OCI-LY7 (cell line): ENCODE measurements at regions not wholly inside any gene's neighbourhood (a gene's known extent, or its start where the extent isn't known, plus 50 kb on each side); places are given as distances from the start of the nearest gene placed in this dataset.

Source experiments
- BruUV-seq: library from RNA; stranded (reverse); fragments of 400-500 nt; replicated peaks from 2 replicates; lab custom pipeline; 2021; lab: Mats Ljungman, UMichigan
- CTCF ChIA-PET: fragments of 300-600 bp; sonication (Branson Sonifier 250); formaldehyde crosslinking; loops from one replicate; lab custom pipeline; 2022; ENCODE audit warnings: antibody characterized with exemption; ENCODE audit not compliant: unreplicated experiment; lab: Charles Lee
- POLR2A ChIA-PET: fragments of 300-600 bp; sonication (Branson Sonifier 250); formaldehyde crosslinking; loops from one replicate; lab custom pipeline; 2022; ENCODE audit warnings: antibody characterized with exemption; lab: Charles Lee
- DNase-seq: peaks from one replicate; pipeline ENCODE4 v3.0.0-alpha.2; 2015; ENCODE audit warnings: low spot score
- H2AFZ ChIP-seq: fragments of 200-600 bp; sonication (generic), shearing (Covaris generic); 2 replicates; pipeline ENCODE4 v1.6.1; 2014; ENCODE audit warnings: mild to moderate bottlenecking, antibody characterized with exemption, low read length, moderate library complexity
- H3K27ac ChIP-seq: fragments of 200-600 bp; sonication (generic); 2 replicates; pipeline ENCODE4 v1.5.1; 2014; ENCODE audit warnings: mixed run types, low read depth, mild to moderate bottlenecking, moderate library complexity, low read length, inconsistent platforms; ENCODE audit not compliant: poor library complexity, severe bottlenecking
- H3K36me3 ChIP-seq: fragments of 200-600 bp; sonication (generic); 2 replicates; pipeline ENCODE4 v1.6.1; 2014; ENCODE audit warnings: mild to moderate bottlenecking, antibody characterized with exemption, low read length, moderate library complexity, mixed read lengths; ENCODE audit not compliant: insufficient read depth
- H3K4me1 ChIP-seq: fragments of 200-600 bp; sonication (generic); 2 replicates; pipeline ENCODE4 v1.5.1; 2014; ENCODE audit warnings: mild to moderate bottlenecking, low read length; ENCODE audit not compliant: insufficient read depth, poor library complexity, severe bottlenecking
- H3K4me2 ChIP-seq: fragments of 200-600 bp; sonication (generic); 2 replicates; pipeline ENCODE4 v1.6.1; 2014; ENCODE audit warnings: mild to moderate bottlenecking, low read length
- H3K4me3 ChIP-seq: fragments of 200-600 bp; sonication (generic); 2 replicates; pipeline ENCODE4 v1.5.1; 2014; ENCODE audit warnings: mild to moderate bottlenecking, low read depth, low read length; ENCODE audit not compliant: poor library complexity, severe bottlenecking
- H3K79me2 ChIP-seq: fragments of 200-600 bp; sonication (generic); 2 replicates; pipeline ENCODE4 v1.6.1; 2016; ENCODE audit warnings: low read depth, mild to moderate bottlenecking, low read length, moderate library complexity, mixed read lengths; ENCODE audit not compliant: insufficient read depth
- H3K9me2 ChIP-seq: fragments of 200-600 bp; sonication (generic); 2 replicates; pipeline ENCODE4 v1.6.1; 2016; ENCODE audit warnings: mild to moderate bottlenecking, low read length, mixed read lengths; ENCODE audit not compliant: insufficient read depth
- H3K9me3 ChIP-seq: fragments of 200-600 bp; sonication (generic); 2 replicates; pipeline ENCODE4 v1.6.1; 2014; ENCODE audit warnings: mild to moderate bottlenecking, mixed run types, low read length, mixed read lengths
- H4K20me1 ChIP-seq: fragments of 200-600 bp; sonication (generic); 2 replicates; pipeline ENCODE4 v1.6.1; 2014; ENCODE audit warnings: mild to moderate bottlenecking, antibody characterized with exemption, low read length, moderate library complexity, mixed read lengths; ENCODE audit not compliant: insufficient read depth
- EZH2phosphoT487 ChIP-seq: fragments of 200-600 bp; sonication (generic); IDR thresholded peaks from 2 replicates; pipeline ENCODE4 v1.6.1; 2018; ENCODE audit warnings: low read depth, borderline replicate concordance, mild to moderate bottlenecking, mixed run types, antibody characterized with exemption, low read length, moderate library complexity, mixed read lengths
- intact Hi-C: fragments of 100-400 bp; cut with micrococcal nuclease; formaldehyde crosslinking; loops from one replicate; pipeline ENCODE4 v1.10.0; 2022; ENCODE audit not compliant: unreplicated experiment
- TF ChIP-seq, protein P1 (sequence below): fragments of 200-600 bp; sonication (generic); conservative IDR thresholded peaks from 2 replicates; pipeline ENCODE4 v1.5.1; 2014; ENCODE audit warnings: mild to moderate bottlenecking, antibody characterized with exemption, low read length, moderate library complexity, mixed read lengths

DNA sequence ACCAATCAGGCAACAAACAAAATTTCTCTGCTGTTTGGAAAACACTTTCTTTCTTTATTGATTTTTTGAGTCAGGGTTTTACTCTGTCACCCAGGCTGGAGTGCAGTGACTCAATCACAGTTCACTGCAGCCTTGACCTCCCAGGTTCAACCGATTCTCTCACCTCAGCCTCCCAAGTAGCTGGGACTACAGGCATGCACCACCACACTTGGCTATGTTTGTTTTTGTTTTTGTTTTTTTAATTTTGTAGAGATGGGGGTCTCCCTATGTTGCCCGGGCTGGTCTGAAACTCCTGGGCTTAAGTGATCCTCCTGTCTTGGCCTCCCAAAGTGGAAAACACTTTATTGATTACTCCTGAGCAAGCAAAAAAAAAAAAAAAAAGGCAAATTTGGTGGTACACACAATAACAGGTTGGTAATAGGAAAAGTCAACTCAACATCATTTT, 276.4 kb downstream of the SOX9 start:
- Histone ChIP-seq H3K4me1 (no peaks in the 10 kb centered on the region), H3K4me2 (no peak overlapping the region), H3K27ac (no peak overlapping the region), H4K20me1 (no peaks in the 10 kb centered on the region), H3K9me2 (no peaks in the 10 kb centered on the region), H3K4me3 (no peak overlapping the region), H3K79me2 (no peaks in the 10 kb centered on the region), H3K36me3 (no peaks in the 10 kb centered on the region), H3K9me3 (no peaks in the 10 kb centered on the region), H2AFZ (no peak overlapping the region)
- ChIA-PET POLR2A (no interaction called here), CTCF (no interaction called here)
- intact Hi-C loops, result no loop called here
- no TSS peak for BruUV-seq
- no peak for DNase-seq
- no peak for TF ChIP-seq EZH2phosphoT487
- TF ChIP-seq, protein P1, sequence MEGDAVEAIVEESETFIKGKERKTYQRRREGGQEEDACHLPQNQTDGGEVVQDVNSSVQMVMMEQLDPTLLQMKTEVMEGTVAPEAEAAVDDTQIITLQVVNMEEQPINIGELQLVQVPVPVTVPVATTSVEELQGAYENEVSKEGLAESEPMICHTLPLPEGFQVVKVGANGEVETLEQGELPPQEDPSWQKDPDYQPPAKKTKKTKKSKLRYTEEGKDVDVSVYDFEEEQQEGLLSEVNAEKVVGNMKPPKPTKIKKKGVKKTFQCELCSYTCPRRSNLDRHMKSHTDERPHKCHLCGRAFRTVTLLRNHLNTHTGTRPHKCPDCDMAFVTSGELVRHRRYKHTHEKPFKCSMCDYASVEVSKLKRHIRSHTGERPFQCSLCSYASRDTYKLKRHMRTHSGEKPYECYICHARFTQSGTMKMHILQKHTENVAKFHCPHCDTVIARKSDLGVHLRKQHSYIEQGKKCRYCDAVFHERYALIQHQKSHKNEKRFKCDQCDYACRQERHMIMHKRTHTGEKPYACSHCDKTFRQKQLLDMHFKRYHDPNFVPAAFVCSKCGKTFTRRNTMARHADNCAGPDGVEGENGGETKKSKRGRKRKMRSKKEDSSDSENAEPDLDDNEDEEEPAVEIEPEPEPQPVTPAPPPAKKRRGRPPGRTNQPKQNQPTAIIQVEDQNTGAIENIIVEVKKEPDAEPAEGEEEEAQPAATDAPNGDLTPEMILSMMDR, result no peak

DNA sequence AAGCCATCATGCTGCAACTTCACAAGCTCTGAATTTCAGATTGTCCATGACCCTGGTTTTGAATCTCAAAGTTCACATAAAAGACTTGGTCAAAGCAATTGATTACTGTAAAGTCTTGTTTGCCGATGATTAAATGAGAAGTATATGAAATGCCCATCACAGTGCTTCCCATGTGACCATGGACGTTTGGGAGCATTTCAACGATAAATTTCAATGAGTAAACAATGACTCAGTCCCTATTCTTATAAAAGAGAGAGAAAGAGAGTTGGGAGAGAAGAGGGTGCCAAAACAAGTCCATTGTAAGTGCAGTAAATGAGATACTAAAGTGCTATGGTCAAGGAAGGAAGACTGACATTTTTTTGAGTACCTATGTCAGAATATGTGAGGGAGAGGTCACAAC, 276.9 kb downstream of the SOX9 start:
- BruUV-seq, result no TSS peak
- H2AFZ ChIP-seq, result no peak overlapping the region
- no peak for TF ChIP-seq EZH2phosphoT487
- TF ChIP-seq, protein P1, result no peak
- no peaks in the 10 kb centered on the region for H4K20me1 ChIP-seq
- no peaks in the 10 kb centered on the region for H3K79me2 ChIP-seq
- ChIA-PET CTCF (no interaction called here), POLR2A (no interaction called here)
- H3K4me3 ChIP-seq, result no peak overlapping the region
- H3K9me2 ChIP-seq, result no peaks in the 10 kb centered on the region
- no peak for DNase-seq
- no peaks in the 10 kb centered on the region for H3K9me3 ChIP-seq
- intact Hi-C loops, result no loop called here
- no peaks in the 10 kb centered on the region for H3K36me3 ChIP-seq
- H3K4me2 ChIP-seq, result no peak overlapping the region
- no peak overlapping the region for H3K27ac ChIP-seq
- no peaks in the 10 kb centered on the region for H3K4me1 ChIP-seq

DNA sequence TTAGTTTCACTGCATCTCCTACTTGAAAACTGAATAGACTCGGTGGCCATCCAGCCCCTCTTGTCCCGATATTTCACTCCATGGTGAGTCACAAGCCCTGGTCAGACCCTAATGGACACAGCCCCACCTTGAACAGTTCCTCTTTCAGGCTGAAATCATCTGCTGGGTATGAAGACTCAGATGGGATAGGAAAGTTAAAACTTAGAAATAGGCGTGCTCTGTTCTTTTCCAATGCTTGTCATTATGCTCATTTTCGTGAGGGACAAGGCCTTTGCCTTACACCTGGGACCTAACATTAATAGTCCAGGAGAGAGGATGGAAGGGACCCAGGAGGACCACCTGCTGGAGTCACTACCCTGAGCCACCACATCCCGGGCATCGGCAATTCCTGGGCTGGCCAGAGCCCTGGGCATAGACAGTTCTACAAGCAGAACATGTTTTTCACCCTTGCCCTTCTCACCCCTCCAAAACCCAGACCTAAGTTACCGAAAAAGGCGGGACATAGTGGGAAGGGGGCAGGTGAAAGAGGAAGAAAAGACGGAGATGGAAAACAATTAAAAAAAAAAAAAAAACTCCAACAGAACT, 278.3 kb downstream of the SOX9 start:
- intact Hi-C loops, result no loop called here
- DNase-seq, result no peak
- no peaks in the 10 kb centered on the region for H3K4me1 ChIP-seq
- H2AFZ ChIP-seq, result no peak overlapping the region
- H3K36me3 ChIP-seq, result no peaks in the 10 kb centered on the region
- ChIA-PET POLR2A (no interaction called here), CTCF (no interaction called here)
- no TSS peak for BruUV-seq
- H3K79me2 ChIP-seq, result no peaks in the 10 kb centered on the region
- H4K20me1 ChIP-seq, result no peaks in the 10 kb centered on the region
- H3K27ac ChIP-seq, result no peak overlapping the region
- H3K9me3 ChIP-seq, result no peaks in the 10 kb centered on the region
- no peak overlapping the region for H3K4me3 ChIP-seq
- no peaks in the 10 kb centered on the region for H3K9me2 ChIP-seq
- TF ChIP-seq, protein P1, result no peak
- TF ChIP-seq EZH2phosphoT487, result no peak
- H3K4me2 ChIP-seq, result no peak overlapping the region
